Fibroblast of lung (primary cell): ENCODE measurements at regions not wholly inside any gene's neighbourhood (a gene's known extent, or its start where the extent isn't known, plus 50 kb on each side); places are given as distances from the start of the nearest gene placed in this dataset.

Source experiments
- CTCF ChIP-seq, 2 donors: IDR thresholded peaks in 1 of 2; conservative IDR thresholded peaks in 1 of 2; 1 replicate in 1 of 2; 2 replicates in 1 of 2; pipeline ENCODE4 v1.5.1; 2011 to 2012; ENCODE audit warnings: low read length in 2 of 2, control low read depth in 1 of 2, inconsistent platforms in 1 of 2, low read depth in 1 of 2, mild to moderate bottlenecking in 1 of 2
- EZH2 ChIP-seq: IDR thresholded peaks from 2 replicates; pipeline ENCODE4 v1.5.1; 2012; ENCODE audit warnings: low read length, control low read depth, mild to moderate bottlenecking; ENCODE audit errors: missing control alignments

- TF ChIP-seq CTCF (conservative IDR thresholded peaks at IDR 0.05 in 1 of 2, IDR thresholded peaks at IDR 0.05 in 1 of 2; ENCODE audit: low read depth in 1 of 2, low read length in 2 of 2) (no peak), EZH2 (no peak)
Measured at GRCh38 chr11:90587896-90588295, 365.0 kb upstream of the CHORDC1 start.
